Parathyroid adenoma (tissue), 2 donors: ENCODE measurements at regions not wholly inside any gene's neighbourhood (a gene's known extent, or its start where the extent isn't known, plus 50 kb on each side); places are given as distances from the start of the nearest gene placed in this dataset.

Experiments
- H2AFZ ChIP-seq: fragments of 300-600 bp; sonication (generic); one replicate; pipeline ENCODE4 v1.7.0; 2017; ENCODE audit warnings: antibody characterized with exemption, mild to moderate bottlenecking
- H3K27ac ChIP-seq: fragments of 300-600 bp; sonication (generic); one replicate; pipeline ENCODE4 v1.7.0; 2017
- H3K27me3 ChIP-seq: fragments of 300-600 bp; sonication (generic); one replicate; pipeline ENCODE4 v1.7.0; 2017; ENCODE audit warnings: low read length; ENCODE audit not compliant: control insufficient read depth, insufficient read depth
- H3K36me3 ChIP-seq: fragments of 300-600 bp; sonication (generic); one replicate; pipeline ENCODE4 v1.7.0; 2017; ENCODE audit warnings: low read length; ENCODE audit not compliant: control insufficient read depth, insufficient read depth
- H3K4me1 ChIP-seq: fragments of 300-600 bp; sonication (generic); one replicate; pipeline ENCODE4 v1.7.0; 2017; ENCODE audit warnings: control low read depth
- H3K4me2 ChIP-seq: fragments of 300-600 bp; sonication (generic); one replicate; pipeline ENCODE4 v1.7.0; 2017; ENCODE audit warnings: low read length
- H3K4me3 ChIP-seq: fragments of 300-600 bp; sonication (generic); one replicate; pipeline ENCODE4 v1.7.0; 2017; ENCODE audit warnings: low read depth, low read length
- H3K79me2 ChIP-seq: fragments of 300-600 bp; sonication (generic); one replicate; pipeline ENCODE4 v1.7.0; 2017; ENCODE audit warnings: control low read depth
- H3K9ac ChIP-seq: fragments of 300-600 bp; sonication (generic); one replicate; pipeline ENCODE4 v1.7.0; 2017; ENCODE audit warnings: mild to moderate bottlenecking
- H3K9me3 ChIP-seq: fragments of 300-600 bp; sonication (generic); one replicate; pipeline ENCODE4 v1.7.0; 2017; ENCODE audit warnings: low read length; ENCODE audit not compliant: control insufficient read depth
- CTCF ChIP-seq: fragments of 300-600 bp; sonication (generic); IDR thresholded peaks from one replicate; pipeline ENCODE4 v1.7.0; 2017; ENCODE audit warnings: antibody characterized with exemption, mild to moderate bottlenecking
- donor health status: primary hyperparathyroidism.

- Histone ChIP-seq H3K27me3 (no peaks in the 10 kb centered on the region), H3K9ac (no peak overlapping the region), H3K4me2 (no peak overlapping the region), H3K9me3 (no peaks in the 10 kb centered on the region), H2AFZ (no peak overlapping the region), H3K4me1 (peaks cover 3% of the 10 kb centered on the region), H3K27ac (no peak overlapping the region), H3K4me3 (no peak overlapping the region), H3K79me2 (no peaks in the 10 kb centered on the region), H3K36me3 (no peaks in the 10 kb centered on the region)
- TF ChIP-seq CTCF: no peak
Observed at GRCh38 chr6:43935921-43936439, 166.0 kb downstream of the VEGFA start.

- no peak overlapping the region for H3K27ac ChIP-seq
- H2AFZ ChIP-seq: no peak overlapping the region
- no peaks in the 10 kb centered on the region for H3K27me3 ChIP-seq
- H3K4me2 ChIP-seq: no peak overlapping the region
- H3K36me3 ChIP-seq: no peaks in the 10 kb centered on the region
- no peak for TF ChIP-seq CTCF
- H3K9ac ChIP-seq: no peak overlapping the region
- no peaks in the 10 kb centered on the region for H3K9me3 ChIP-seq
- no peaks in the 10 kb centered on the region for H3K79me2 ChIP-seq
- peaks cover 3% of the 10 kb centered on the region for H3K4me1 ChIP-seq
- no peak overlapping the region for H3K4me3 ChIP-seq
Observed at GRCh38 chr6:43934803-43935602, 165.0 kb downstream of the VEGFA start.

GRCh38 chr6:43934183-43934802 lies 164.3 kb downstream of the VEGFA start:
- Histone ChIP-seq H3K9me3 (no peaks in the 10 kb centered on the region), H3K4me3 (no peak overlapping the region), H3K4me1 (peaks cover 3% of the 10 kb centered on the region), H3K27ac (no peak overlapping the region), H2AFZ (no peak overlapping the region), H3K36me3 (no peaks in the 10 kb centered on the region), H3K79me2 (no peaks in the 10 kb centered on the region), H3K27me3 (no peaks in the 10 kb centered on the region), H3K4me2 (no peak overlapping the region), H3K9ac (no peak overlapping the region)
- TF ChIP-seq CTCF: no peak

GRCh38 chr6:43933148-43933885 lies 163.3 kb downstream of the VEGFA start:
- H3K4me3 ChIP-seq: no peak overlapping the region
- H3K27ac ChIP-seq: no peak overlapping the region
- TF ChIP-seq CTCF: no peak
- no peaks in the 10 kb centered on the region for H3K9me3 ChIP-seq
- no peak overlapping the region for H3K4me2 ChIP-seq
- no peaks in the 10 kb centered on the region for H3K36me3 ChIP-seq
- no peaks in the 10 kb centered on the region for H3K27me3 ChIP-seq
- H3K4me1 ChIP-seq: peaks cover 3% of the 10 kb centered on the region
- H2AFZ ChIP-seq: no peak overlapping the region
- H3K79me2 ChIP-seq: no peaks in the 10 kb centered on the region
- H3K9ac ChIP-seq: no peak overlapping the region
